ENCODE measurements at regions not wholly inside any gene's neighbourhood (a gene's known extent, or its start where the extent isn't known, plus 50 kb on each side); places are given as distances from the start of the nearest gene placed in this dataset.

DNA sequence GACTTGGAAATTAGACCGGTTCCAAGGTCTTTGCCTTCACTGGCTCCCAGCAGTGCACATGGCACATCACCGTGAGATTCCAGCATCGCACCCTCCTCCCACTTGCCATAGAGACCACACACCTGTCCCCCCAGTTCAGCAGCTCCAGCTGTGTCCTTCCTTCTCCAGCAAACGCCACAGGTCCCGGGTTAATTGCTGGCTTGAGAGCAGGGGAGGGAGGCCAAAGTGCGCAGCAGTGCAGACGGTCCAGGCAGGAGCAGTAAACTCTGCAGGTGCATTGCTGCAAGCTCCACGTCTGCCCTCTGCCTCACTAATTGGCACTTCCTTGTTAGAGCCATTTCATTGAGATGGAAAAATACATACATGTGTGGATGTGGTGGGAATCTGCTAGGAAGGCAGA lies 65.3 kb downstream of the KLHDC7A start:
- Histone ChIP-seq H3K9me3 (ENCODE audit: low read depth, low read length) (no peaks in the 10 kb centered on the region), H3K36me3 (ENCODE audit: insufficient read depth, low read length) (no peaks in the 10 kb centered on the region), H4K20me1 (ENCODE audit: insufficient read depth, low read length) (no peaks in the 10 kb centered on the region), H3K4me1 (ENCODE audit: insufficient read depth, low read length) (no peaks in the 10 kb centered on the region), H3K27me3 (ENCODE audit: insufficient read depth, low read length) (no peaks in the 10 kb centered on the region), H3K4me3 (ENCODE audit: insufficient read depth, low read length) (no peak overlapping the region), H3K79me2 (ENCODE audit: insufficient read depth, low read length) (no peaks in the 10 kb centered on the region), H3K27ac (ENCODE audit: low read depth, low read length) (no peak overlapping the region), H2AFZ (ENCODE audit: low read length) (no peak overlapping the region), H3K4me2 (ENCODE audit: insufficient read depth, low read length) (no peak overlapping the region)
- no peak for TF ChIP-seq CTCF (IDR thresholded peaks at IDR 0.05; ENCODE audit: extremely low read depth, low read depth, low read length)
- DNase-seq (ENCODE audit: insufficient read length, low spot score, missing footprints), result no peak

DNA sequence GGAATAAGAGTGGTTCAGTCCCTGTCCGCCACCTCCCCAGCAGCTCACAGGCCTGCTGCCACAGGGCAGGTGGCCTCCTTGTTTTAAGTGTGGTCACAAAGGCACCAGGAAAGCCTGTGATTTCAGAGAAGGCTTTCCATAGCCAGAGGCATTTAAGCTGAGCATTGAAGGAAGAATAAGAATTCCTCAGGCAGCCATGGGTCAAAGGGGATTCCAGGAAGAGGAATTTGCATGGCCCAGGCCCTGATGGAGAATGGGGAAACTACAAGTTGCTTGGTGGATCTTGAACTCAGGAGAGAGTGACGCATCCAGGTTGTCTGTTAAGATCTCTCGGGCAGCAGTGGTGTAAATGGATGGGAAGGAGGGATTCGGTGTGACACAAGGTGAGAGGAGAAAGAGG lies 66.7 kb downstream of the KLHDC7A start:
- no peaks in the 10 kb centered on the region for H3K36me3 ChIP-seq (ENCODE audit: insufficient read depth, low read length)
- DNase-seq (ENCODE audit: insufficient read length, low spot score, missing footprints), result no peak
- no peaks in the 10 kb centered on the region for H3K4me1 ChIP-seq (ENCODE audit: insufficient read depth, low read length)
- H4K20me1 ChIP-seq (ENCODE audit: insufficient read depth, low read length), result no peaks in the 10 kb centered on the region
- no peak for TF ChIP-seq CTCF (IDR thresholded peaks at IDR 0.05; ENCODE audit: extremely low read depth, low read depth, low read length)
- no peaks in the 10 kb centered on the region for H3K27me3 ChIP-seq (ENCODE audit: insufficient read depth, low read length)
- no peak overlapping the region for H3K27ac ChIP-seq (ENCODE audit: low read depth, low read length)
- no peak overlapping the region for H3K4me3 ChIP-seq (ENCODE audit: insufficient read depth, low read length)
- no peaks in the 10 kb centered on the region for H3K9me3 ChIP-seq (ENCODE audit: low read depth, low read length)
- H3K79me2 ChIP-seq (ENCODE audit: insufficient read depth, low read length), result no peaks in the 10 kb centered on the region
- H2AFZ ChIP-seq (ENCODE audit: low read length), result no peak overlapping the region
- no peak overlapping the region for H3K4me2 ChIP-seq (ENCODE audit: insufficient read depth, low read length)

- Histone ChIP-seq H3K4me2 (ENCODE audit: insufficient read depth, low read length) (no peak overlapping the region), H3K4me1 (ENCODE audit: insufficient read depth, low read length) (no peaks in the 10 kb centered on the region), H3K36me3 (ENCODE audit: insufficient read depth, low read length) (no peaks in the 10 kb centered on the region), H3K79me2 (ENCODE audit: insufficient read depth, low read length) (no peaks in the 10 kb centered on the region), H3K27ac (ENCODE audit: low read depth, low read length) (no peak overlapping the region), H2AFZ (ENCODE audit: low read length) (no peak overlapping the region), H4K20me1 (ENCODE audit: insufficient read depth, low read length) (no peaks in the 10 kb centered on the region), H3K4me3 (ENCODE audit: insufficient read depth, low read length) (no peak overlapping the region), H3K9me3 (ENCODE audit: low read depth, low read length) (no peaks in the 10 kb centered on the region), H3K27me3 (ENCODE audit: insufficient read depth, low read length) (no peaks in the 10 kb centered on the region)
- TF ChIP-seq CTCF (IDR thresholded peaks at IDR 0.05; ENCODE audit: extremely low read depth, low read depth, low read length), result no peak
- DNase-seq (ENCODE audit: insufficient read length, low spot score, missing footprints), result no peak
These were observed 67.9 kb downstream of the KLHDC7A start for GRCh38 chr1:18548643-18549042.

GRCh38 chr1:18549106-18549505 lies 68.4 kb downstream of the KLHDC7A start:
- H3K4me3 ChIP-seq (ENCODE audit: insufficient read depth, low read length), result no peak overlapping the region
- no peak for DNase-seq (ENCODE audit: insufficient read length, low spot score, missing footprints)
- TF ChIP-seq CTCF (IDR thresholded peaks at IDR 0.05; ENCODE audit: extremely low read depth, low read depth, low read length), result no peak
- no peak overlapping the region for H3K4me2 ChIP-seq (ENCODE audit: insufficient read depth, low read length)
- no peaks in the 10 kb centered on the region for H3K9me3 ChIP-seq (ENCODE audit: low read depth, low read length)
- H4K20me1 ChIP-seq (ENCODE audit: insufficient read depth, low read length), result no peaks in the 10 kb centered on the region
- H3K36me3 ChIP-seq (ENCODE audit: insufficient read depth, low read length), result no peaks in the 10 kb centered on the region
- H3K27me3 ChIP-seq (ENCODE audit: insufficient read depth, low read length), result no peaks in the 10 kb centered on the region
- H3K27ac ChIP-seq (ENCODE audit: low read depth, low read length), result no peak overlapping the region
- H3K79me2 ChIP-seq (ENCODE audit: insufficient read depth, low read length), result no peaks in the 10 kb centered on the region
- H3K4me1 ChIP-seq (ENCODE audit: insufficient read depth, low read length), result no peaks in the 10 kb centered on the region
- no peak overlapping the region for H2AFZ ChIP-seq (ENCODE audit: low read length)
